Peyer's patch (tissue), 4 donors: ENCODE measurements at regions not wholly inside any gene's neighbourhood (a gene's known extent, or its start where the extent isn't known, plus 50 kb on each side); places are given as distances from the start of the nearest gene placed in this dataset.

ENCODE experiments used
- POLR2A ChIP-seq, 2 donors: fragments of 450-650 bp; IDR thresholded peaks; one replicate each; pipeline ENCODE4 v1.5.1; 2017; ENCODE audit warnings: antibody characterized with exemption in 2 of 2, mild to moderate bottlenecking in 2 of 2, moderate library complexity in 2 of 2
- TF ChIP-seq, protein P1 (sequence below), 6 experiments: fragments of 450-650 bp in 4 of 6; fragments of 200-600 bp in 2 of 6; sonication (generic) in 1 of 6; IDR thresholded peaks; one replicate each; pipeline ENCODE4 v1.5.1; 2017 to 2019; ENCODE audit warnings: antibody characterized with exemption in 6 of 6, mild to moderate bottlenecking in 3 of 6, moderate library complexity in 1 of 6

DNA sequence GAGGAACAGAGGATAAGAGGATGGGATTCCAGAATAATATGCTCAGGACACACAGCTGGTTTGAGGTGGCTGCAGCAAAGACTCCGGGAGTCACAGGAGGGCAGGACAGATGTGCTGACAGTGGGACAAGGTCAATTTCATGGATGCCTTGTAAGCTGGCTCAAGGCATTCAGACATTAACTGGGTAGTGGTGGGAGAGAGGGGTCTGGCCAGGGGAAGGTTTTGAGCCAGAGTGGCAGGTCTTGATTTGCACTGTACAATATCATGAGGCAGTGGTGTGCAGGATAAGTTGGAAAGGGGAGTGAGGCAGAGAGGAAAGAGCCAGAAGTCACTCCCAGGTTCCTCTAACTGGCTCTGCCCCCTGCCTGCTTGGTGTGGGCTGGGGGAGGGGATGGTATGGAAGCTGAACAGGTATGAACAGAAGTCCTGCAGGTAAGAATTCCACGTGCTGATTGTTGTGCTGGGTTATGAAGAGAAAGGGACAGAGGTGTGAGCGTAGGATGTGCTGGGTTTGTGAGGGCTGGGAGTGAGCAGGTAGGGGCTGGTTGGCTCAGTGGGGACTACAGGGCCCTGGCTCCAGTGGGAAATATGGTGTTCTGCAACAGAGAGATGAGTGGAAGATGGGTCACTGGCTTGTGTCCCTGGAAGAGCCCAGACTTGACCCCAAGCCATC lies 141.7 kb upstream of the COPS8 start:
- TF ChIP-seq, protein P1, sequence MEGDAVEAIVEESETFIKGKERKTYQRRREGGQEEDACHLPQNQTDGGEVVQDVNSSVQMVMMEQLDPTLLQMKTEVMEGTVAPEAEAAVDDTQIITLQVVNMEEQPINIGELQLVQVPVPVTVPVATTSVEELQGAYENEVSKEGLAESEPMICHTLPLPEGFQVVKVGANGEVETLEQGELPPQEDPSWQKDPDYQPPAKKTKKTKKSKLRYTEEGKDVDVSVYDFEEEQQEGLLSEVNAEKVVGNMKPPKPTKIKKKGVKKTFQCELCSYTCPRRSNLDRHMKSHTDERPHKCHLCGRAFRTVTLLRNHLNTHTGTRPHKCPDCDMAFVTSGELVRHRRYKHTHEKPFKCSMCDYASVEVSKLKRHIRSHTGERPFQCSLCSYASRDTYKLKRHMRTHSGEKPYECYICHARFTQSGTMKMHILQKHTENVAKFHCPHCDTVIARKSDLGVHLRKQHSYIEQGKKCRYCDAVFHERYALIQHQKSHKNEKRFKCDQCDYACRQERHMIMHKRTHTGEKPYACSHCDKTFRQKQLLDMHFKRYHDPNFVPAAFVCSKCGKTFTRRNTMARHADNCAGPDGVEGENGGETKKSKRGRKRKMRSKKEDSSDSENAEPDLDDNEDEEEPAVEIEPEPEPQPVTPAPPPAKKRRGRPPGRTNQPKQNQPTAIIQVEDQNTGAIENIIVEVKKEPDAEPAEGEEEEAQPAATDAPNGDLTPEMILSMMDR (IDR thresholded peaks at IDR 0.05), result no peak
- TF ChIP-seq POLR2A (IDR thresholded peaks at IDR 0.05), result no peak
